HEK293 (cell line): ENCODE measurements at regions not wholly inside any gene's neighbourhood (a gene's known extent, or its start where the extent isn't known, plus 50 kb on each side); places are given as distances from the start of the nearest gene placed in this dataset.

Experiments
- CTCF ChIP-seq: fragments of 450-650 bp; formaldehyde crosslinking; IDR thresholded peaks from 2 replicates; pipeline ENCODE4 v1.5.1; 2016; ENCODE audit warnings: missing biosample characterization, missing genetic modification characterization
- KLF10 ChIP-seq: fragments of 450-650 bp; IDR thresholded peaks from 2 replicates; pipeline ENCODE4 v1.5.1; 2018; ENCODE audit warnings: missing biosample characterization, mild to moderate bottlenecking, missing genetic modification characterization
- PBX3 ChIP-seq: sonication (generic); formaldehyde crosslinking; IDR thresholded peaks from 2 replicates; pipeline ENCODE4 v1.8.1; 2022; ENCODE audit warnings: mild to moderate bottlenecking, moderate library complexity, missing genetic modification reagents
- REST ChIP-seq: fragments of 450-650 bp; formaldehyde crosslinking; IDR thresholded peaks from 2 replicates; pipeline ENCODE4 v1.5.1; 2016; ENCODE audit warnings: missing biosample characterization, missing genetic modification characterization
- ZBTB26 ChIP-seq: fragments of 450-650 bp; formaldehyde crosslinking; optimal IDR thresholded peaks from 2 replicates; pipeline ENCODE3; 2016; ENCODE audit warnings: missing biosample characterization, mild to moderate bottlenecking, missing genetic modification characterization
- ZNF175 ChIP-seq: fragments of 450-650 bp; formaldehyde crosslinking; IDR thresholded peaks from 2 replicates; pipeline ENCODE4 v1.5.1; 2016; ENCODE audit warnings: missing biosample characterization, missing genetic modification characterization
- ZNF24 ChIP-seq: fragments of 450-650 bp; formaldehyde crosslinking; IDR thresholded peaks from 2 replicates; pipeline ENCODE4 v1.5.1; 2016; ENCODE audit warnings: missing biosample characterization, missing genetic modification characterization
- ZNF324 ChIP-seq: fragments of 450-650 bp; formaldehyde crosslinking; IDR thresholded peaks from 2 replicates; pipeline ENCODE4 v1.5.1; 2016; ENCODE audit warnings: missing biosample characterization, missing genetic modification characterization
- ZNF404 ChIP-seq: fragments of 450-650 bp; formaldehyde crosslinking; IDR thresholded peaks from 2 replicates; pipeline ENCODE4 v1.5.1; 2017; ENCODE audit warnings: missing biosample characterization, missing genetic modification characterization
- ZNF510 ChIP-seq: fragments of 450-650 bp; formaldehyde crosslinking; IDR thresholded peaks from 2 replicates; pipeline ENCODE4 v1.5.1; 2018; ENCODE audit warnings: mild to moderate bottlenecking, missing genetic modification characterization, missing biosample characterization; ENCODE audit not compliant: insufficient replicate concordance
- ZNF639 ChIP-seq: fragments of 450-650 bp; formaldehyde crosslinking; IDR thresholded peaks from 2 replicates; pipeline ENCODE4 v1.5.1; 2016; ENCODE audit warnings: missing biosample characterization, missing genetic modification characterization
- ZNF777 ChIP-seq: fragments of 450-650 bp; formaldehyde crosslinking; IDR thresholded peaks from 2 replicates; pipeline ENCODE4 v1.5.1; 2017; ENCODE audit warnings: missing biosample characterization, missing genetic modification characterization, borderline replicate concordance
- ZNF837 ChIP-seq: fragments of 450-650 bp; formaldehyde crosslinking; IDR thresholded peaks from 2 replicates; pipeline ENCODE4 v1.5.1; 2016; ENCODE audit warnings: missing biosample characterization, missing genetic modification characterization

GRCh38 chr4:8727546-8728510, 135.3 kb downstream of the CPZ start:
- TF ChIP-seq ZNF837 (tag by site-specific recombination) (no peak), ZNF324 (tag by site-specific recombination) (no peak), CTCF (tag by site-specific recombination) (no peak), ZBTB26 (no peak), ZNF24 (no peak), ZNF777 (tag by site-specific recombination) (no peak), REST (no peak), ZNF639 (tag by site-specific recombination) (no peak), ZNF175 (tag by site-specific recombination) (no peak), ZNF510 (tag by site-specific recombination) (no peak), KLF10 (tag by site-specific recombination) (no peak), ZNF404 (no peak), PBX3 (CRISPR knock-in tag) (no peak)
